ENCODE measurements at regions not wholly inside any gene's neighbourhood (a gene's known extent, or its start where the extent isn't known, plus 50 kb on each side); places are given as distances from the start of the nearest gene placed in this dataset.
A peak's percentile ranks its signal among the peaks of the same experiment; 100 is the strongest.

DNA sequence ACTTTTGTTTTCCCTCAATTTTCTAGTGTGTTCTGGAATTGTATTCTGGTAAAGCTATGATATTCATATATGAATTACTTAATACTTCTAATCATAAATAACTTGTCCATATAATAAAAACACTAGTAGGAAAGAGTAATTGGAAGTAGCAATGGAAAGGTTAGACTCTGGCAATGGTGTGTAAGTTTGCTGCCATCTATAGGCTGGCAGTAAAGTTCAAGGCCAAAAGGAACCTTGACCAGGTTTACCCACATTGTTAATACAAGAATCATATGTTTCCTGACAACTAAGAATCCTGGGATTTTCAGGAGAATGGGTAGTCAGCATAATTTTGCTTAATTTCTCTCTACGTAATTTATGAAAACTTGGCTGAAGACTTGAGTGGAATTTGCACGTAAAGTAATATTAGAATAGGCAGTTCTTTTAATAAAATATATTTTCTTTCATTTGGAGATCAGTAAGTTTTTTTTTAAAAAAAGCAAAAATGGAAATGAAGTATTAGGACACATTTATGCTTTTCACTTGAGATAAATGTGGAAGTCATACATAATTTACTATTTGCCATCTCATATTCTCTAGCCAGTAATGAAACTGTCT is 926.7 kb downstream of the GALC start:
- H2AK5ac ChIP-seq (ENCODE audit: low read depth, low read length): no peak overlapping the region
- no peaks in the 10 kb centered on the region for H3K27me3 ChIP-seq (ENCODE audit: control insufficient read depth, insufficient read depth, low read length)
- dilution Hi-C loops (cut with HindIII; ENCODE audit: low sequenced_read_pairs, unreplicated experiment) (no loop called here), in situ Hi-C loops (cut with MboI; ENCODE audit: low sequenced_read_pairs) (no loop called here), intact Hi-C loops (cut with micrococcal nuclease) (no loop called here)
- H3K9me1 ChIP-seq (ENCODE audit: insufficient read depth, low read length): no peaks in the 10 kb centered on the region
- H3K79me1 ChIP-seq (ENCODE audit: low read depth in 1 of 2, low read length in 2 of 2): no peaks in the 10 kb centered on the region
- H3K4me2 ChIP-seq (ENCODE audit: low read depth, low read length): no peak overlapping the region
- no peak overlapping the region for H3K56ac ChIP-seq (ENCODE audit: extremely low read depth, insufficient read depth, low read length)
- H4K91ac ChIP-seq (ENCODE audit: insufficient read depth, low read depth, low read length): no peak overlapping the region
- H2BK15ac ChIP-seq (ENCODE audit: low read depth, low read length): no peak overlapping the region
- no peak overlapping the region for H2BK5ac ChIP-seq (ENCODE audit: low read depth, low read length, poor library complexity, severe bottlenecking)
- H3K18ac ChIP-seq (ENCODE audit: low read depth, low read length): no peak overlapping the region
- H3K23ac ChIP-seq (ENCODE audit: low read depth, low read length): no peak overlapping the region
- H4K20me1 ChIP-seq (ENCODE audit: insufficient read depth, low read length): no peaks in the 10 kb centered on the region
- H2AK9ac ChIP-seq (replicated peaks; ENCODE audit: low read depth, low read length, poor library complexity): no peak overlapping the region
- H3K4me1 ChIP-seq (ENCODE audit: control insufficient read depth, insufficient read depth, low read length): no peaks in the 10 kb centered on the region
- H3K27ac ChIP-seq (ENCODE audit: insufficient read depth, low read length): no peak overlapping the region
- H4K5ac ChIP-seq (ENCODE audit: low read depth, low read length): no peak overlapping the region
- no peaks in the 10 kb centered on the region for H3K36me3 ChIP-seq (ENCODE audit: control insufficient read depth, insufficient read depth, low read length)
- no peak overlapping the region for H3K4ac ChIP-seq (ENCODE audit: low read depth, low read length)
- no CpG with 5 or more reads among the region's 2 CpGs for WGBS, 2 experiments (ENCODE audit: extremely low coverage in 2 of 2, insufficient read length in 1 of 2)
- DNase-seq (peak; percentile 4), ATAC-seq (ENCODE audit: low read depth) (no peak)
- H3K9ac ChIP-seq (ENCODE audit: low read depth, low read length): no peak overlapping the region
- H2AFZ ChIP-seq (replicated peaks; ENCODE audit: low read length, poor library complexity): no peak overlapping the region
- no peak overlapping the region for H3K4me3 ChIP-seq (ENCODE audit: insufficient read depth, low read depth, low read length)
- ChIA-PET POLR2A (ENCODE audit: unreplicated experiment) (no interaction called here), CTCF (no interaction called here)
- no peak overlapping the region for H3K14ac ChIP-seq (replicated peaks; ENCODE audit: low read depth, low read length)
- H3K9me3 ChIP-seq (ENCODE audit: control insufficient read depth, insufficient read depth, low read length): no peaks in the 10 kb centered on the region
- peak; percentile 41 for TF ChIP-seq CTCF (conservative IDR thresholded peaks at IDR 0.05; ENCODE audit: low read depth, low read length)
- TF ChIP-seq RAD21 (IDR thresholded peaks at IDR 0.05; ENCODE audit: low read length): peak; percentile 46
- no peak for TF ChIP-seq MAFK (IDR thresholded peaks at IDR 0.05; ENCODE audit: low read depth, low read length)
- no peak for TF ChIP-seq CHD1 (IDR thresholded peaks at IDR 0.05; ENCODE audit: low read depth, low read length)
- TF ChIP-seq SMC3 (IDR thresholded peaks at IDR 0.05; ENCODE audit: low read depth, low read length): 0 out of 2 replicates have a peak, but pooled peaks have one; percentile 12
- BruUV-seq (replicated peaks): no TSS peak
- H2BK120ac ChIP-seq (ENCODE audit: low read depth, low read length): no peak overlapping the region
- H4K8ac ChIP-seq (ENCODE audit: low read depth in 2 of 2, low read length in 2 of 2): no peak overlapping the region
- no peak overlapping the region for H2BK20ac ChIP-seq (ENCODE audit: low read depth, low read length)

Measured in IMR-90 (cell line).